Transverse colon (tissue), 4 donors: ENCODE measurements at regions not wholly inside any gene's neighbourhood (a gene's known extent, or its start where the extent isn't known, plus 50 kb on each side); places are given as distances from the start of the nearest gene placed in this dataset.

Experiments
- DNase-seq: peaks from one replicate; pipeline ENCODE4 v3.0.0-alpha.2; 2019
- H3K27ac ChIP-seq, 4 donors: fragments of 200-600 bp; sonication (generic); 2 replicates each; pipeline ENCODE4 v1.5.1; 2016 to 2018; ENCODE audit warnings: inconsistent platforms in 4 of 4
- H3K27me3 ChIP-seq: fragments of 200-600 bp; sonication (generic); 2 replicates; pipeline ENCODE4 v1.5.1; 2017; ENCODE audit warnings: inconsistent platforms
- H3K36me3 ChIP-seq, 4 donors: fragments of 200-600 bp; sonication (generic); 2 replicates each; pipeline ENCODE4 v1.5.1; 2017 to 2019; ENCODE audit warnings: inconsistent platforms in 4 of 4
- H3K4me1 ChIP-seq, 4 donors: fragments of 200-600 bp; sonication (generic); 2 replicates each; pipeline ENCODE4 v1.5.1; 2017 to 2020; ENCODE audit warnings: inconsistent platforms in 4 of 4
- H3K4me3 ChIP-seq, 4 donors: fragments of 200-600 bp; sonication (generic); 1 replicate in 1 of 4; 2 replicates in 3 of 4; pipeline versions ENCODE4 v1.5.1 to v1.6.1; 2017 to 2019; ENCODE audit warnings: inconsistent platforms in 4 of 4
- H3K9me3 ChIP-seq, 2 donors: fragments of 200-600 bp; sonication (generic); 2 replicates each; pipeline ENCODE4 v1.5.1; 2017 to 2019; ENCODE audit warnings: inconsistent platforms in 2 of 2
- CTCF ChIP-seq, 5 experiments: fragments of 200-600 bp in 3 of 5; fragments of 450-650 bp in 2 of 5; sonication (generic) in 3 of 5; IDR thresholded peaks; 1 replicate in 2 of 5; 2 replicates in 3 of 5; pipeline ENCODE4 v1.5.1; 2016 to 2017; ENCODE audit warnings: antibody characterized with exemption in 5 of 5, inconsistent platforms in 3 of 5, mild to moderate bottlenecking in 2 of 5, moderate library complexity in 1 of 5
- EP300 ChIP-seq: sonication (generic); formaldehyde crosslinking; IDR thresholded peaks from one replicate; pipeline ENCODE4 v1.6.1; 2017; ENCODE audit warnings: antibody characterized with exemption, low read depth
- POLR2A ChIP-seq: fragments of 450-650 bp; IDR thresholded peaks from one replicate; pipeline ENCODE4 v1.6.1; 2016; ENCODE audit warnings: antibody characterized with exemption, mild to moderate bottlenecking, moderate library complexity
- POLR2AphosphoS5 ChIP-seq, 3 donors: sonication (generic); formaldehyde crosslinking; IDR thresholded peaks; one replicate each; pipeline ENCODE4 v1.6.1; 2016; ENCODE audit warnings: antibody characterized with exemption in 3 of 3
- WGBS, 2 donors: methylation state at CpG; one replicate each; pipeline ENCODE4 v1.1.5; 2018; ENCODE audit warnings: low coverage in 1 of 2; 5-methylcytosine and 5-hydroxymethylcytosine counted together
- in situ Hi-C, 4 donors: fragments of 200-750 bp; cut with MboI; loops; one replicate each; pipeline versions ENCODE4 v1.15.0 to v1.15.1; 2017; ENCODE audit warnings: low sequenced_read_pairs in 3 of 4, low pct_ligation_motif_present in 1 of 4, low pct_unique_long_range_greater_than_20kb in 1 of 4
- intact Hi-C: fragments of 100-400 bp; cut with DNase I; formaldehyde crosslinking; loops from one replicate; pipeline ENCODE4 v1.15.1; 2023; ENCODE audit warnings: low total_unique reads

- TF ChIP-seq POLR2AphosphoS5 (IDR thresholded peaks at IDR 0.05) (no peak), EP300 (no peak), CTCF (IDR thresholded peaks at IDR 0.05) (no peak), POLR2A (no peak)
- Histone ChIP-seq H3K4me3 (no peak overlapping the region), H3K27me3 (no peaks in the 10 kb centered on the region), H3K9me3 (no peaks in the 10 kb centered on the region), H3K4me1 (no peaks in the 10 kb centered on the region), H3K27ac (no peak overlapping the region), H3K36me3 (no peaks in the 10 kb centered on the region)
- intact Hi-C loops (no loop called here), in situ Hi-C loops (no loop called here)
- DNase-seq, result no peak
- WGBS, 2 donors, result 66 to 88% methylated on average over 2 of the region's 2 CpGs
Observed at GRCh38 chr12:43145481-43145880, 406.5 kb downstream of the ADAMTS20 start.

- TF ChIP-seq CTCF (IDR thresholded peaks at IDR 0.05), result no peak
- TF ChIP-seq EP300, result no peak
- TF ChIP-seq POLR2A, result no peak
- TF ChIP-seq POLR2AphosphoS5 (IDR thresholded peaks at IDR 0.05), result no peak
- no peak overlapping the region for H3K27ac ChIP-seq
- intact Hi-C loops (no loop called here), in situ Hi-C loops (no loop called here)
- H3K27me3 ChIP-seq, result no peaks in the 10 kb centered on the region
- H3K9me3 ChIP-seq, result peaks cover 0 to 3% of the 10 kb centered on the region in 2 donors
- H3K36me3 ChIP-seq, result no peaks in the 10 kb centered on the region
- no peak overlapping the region for H3K4me3 ChIP-seq
- no peaks in the 10 kb centered on the region for H3K4me1 ChIP-seq
- no peak for DNase-seq
Observed at GRCh38 chr12:43143278-43143677, 408.7 kb downstream of the ADAMTS20 start.

GRCh38 chr12:43132291-43132690, 419.7 kb downstream of the ADAMTS20 start:
- DNase-seq, result no peak
- 7 to 41% methylated on average over 1 of the region's 1 CpG for WGBS, 2 donors
- Histone ChIP-seq H3K4me3 (no peak overlapping the region), H3K27ac (no peak overlapping the region), H3K4me1 (no peaks in the 10 kb centered on the region), H3K36me3 (no peaks in the 10 kb centered on the region), H3K9me3 (no peaks in the 10 kb centered on the region), H3K27me3 (no peaks in the 10 kb centered on the region)
- intact Hi-C loops (no loop called here), in situ Hi-C loops (no loop called here)
- TF ChIP-seq EP300, result no peak
- TF ChIP-seq CTCF (IDR thresholded peaks at IDR 0.05), result no peak
- TF ChIP-seq POLR2A, result no peak
- no peak for TF ChIP-seq POLR2AphosphoS5 (IDR thresholded peaks at IDR 0.05)

GRCh38 chr12:43131301-43131700, 420.7 kb downstream of the ADAMTS20 start:
- TF ChIP-seq POLR2AphosphoS5 (IDR thresholded peaks at IDR 0.05), result no peak
- no peak for TF ChIP-seq POLR2A
- TF ChIP-seq CTCF (IDR thresholded peaks at IDR 0.05), result no peak
- TF ChIP-seq EP300, result no peak
- Histone ChIP-seq H3K4me3 (no peak overlapping the region), H3K27ac (no peak overlapping the region), H3K9me3 (no peaks in the 10 kb centered on the region), H3K36me3 (no peaks in the 10 kb centered on the region), H3K27me3 (no peaks in the 10 kb centered on the region), H3K4me1 (no peaks in the 10 kb centered on the region)
- intact Hi-C loops (no loop called here), in situ Hi-C loops (no loop called here)
- 88 to 100% methylated on average over 1 of the region's 1 CpG for WGBS, 2 donors
- DNase-seq, result no peak
